Trophoblast cell (in vitro differentiated cells and primary cell): ENCODE measurements at regions not wholly inside any gene's neighbourhood (a gene's known extent, or its start where the extent isn't known, plus 50 kb on each side); places are given as distances from the start of the nearest gene placed in this dataset.

ENCODE experiments used
- DNase-seq, 2 donors: peaks; one replicate each; pipeline ENCODE4 v3.0.0-alpha.2; 2016
- H2AFZ ChIP-seq: 2 replicates; pipeline ENCODE4 v1.6.1; 2013; ENCODE audit warnings: low read length, moderate library complexity, mild to moderate bottlenecking; ENCODE audit not compliant: insufficient read depth, poor library complexity
- H2AK5ac ChIP-seq: 2 replicates; pipeline ENCODE4 v1.6.1; 2013; ENCODE audit warnings: mild to moderate bottlenecking, low read length
- H2BK120ac ChIP-seq: 2 replicates; pipeline ENCODE4 v1.6.1; 2013; ENCODE audit warnings: low read length, mild to moderate bottlenecking, moderate library complexity; ENCODE audit not compliant: insufficient read depth, poor library complexity
- H2BK12ac ChIP-seq: 2 replicates; pipeline ENCODE4 v1.6.1; 2013; ENCODE audit warnings: mild to moderate bottlenecking, low read length, moderate library complexity
- H2BK5ac ChIP-seq: 2 replicates; pipeline ENCODE4 v1.6.1; 2013; ENCODE audit warnings: low read length, low read depth, moderate library complexity, mild to moderate bottlenecking; ENCODE audit not compliant: poor library complexity
- H3K14ac ChIP-seq: 2 replicates; pipeline ENCODE4 v1.6.1; 2013; ENCODE audit warnings: mild to moderate bottlenecking, low read length
- H3K18ac ChIP-seq: 2 replicates; pipeline ENCODE4 v1.6.1; 2013; ENCODE audit warnings: mild to moderate bottlenecking, low read length
- H3K23ac ChIP-seq: 2 replicates; pipeline ENCODE4 v1.6.1; 2013; ENCODE audit warnings: low read length
- H3K27ac ChIP-seq: 2 replicates; pipeline ENCODE4 v1.5.1; 2013; ENCODE audit warnings: low read depth, mild to moderate bottlenecking, inconsistent platforms, low read length, moderate library complexity
- H3K27me3 ChIP-seq: 2 replicates; pipeline ENCODE4 v1.6.1; 2013; ENCODE audit warnings: inconsistent platforms, mild to moderate bottlenecking, low read length, moderate library complexity; ENCODE audit not compliant: insufficient read depth
- H3K36me3 ChIP-seq, 2 experiments: 1 replicate in 1 of 2; 2 replicates in 1 of 2; pipeline ENCODE4 v1.6.1; 2013; ENCODE audit warnings: low read length in 2 of 2, mild to moderate bottlenecking in 2 of 2, moderate library complexity in 1 of 2; ENCODE audit not compliant: insufficient read depth in 2 of 2, control insufficient read depth in 1 of 2
- H3K4ac ChIP-seq: 2 replicates; pipeline ENCODE4 v1.6.1; 2013; ENCODE audit warnings: low read depth, mild to moderate bottlenecking, low read length, moderate library complexity
- H3K4me1 ChIP-seq, 2 experiments: 1 replicate in 1 of 2; 2 replicates in 1 of 2; pipeline ENCODE4 v1.6.1; 2013; ENCODE audit warnings: low read length in 2 of 2, mild to moderate bottlenecking in 2 of 2, moderate library complexity in 1 of 2; ENCODE audit not compliant: insufficient read depth in 2 of 2, control insufficient read depth in 1 of 2
- H3K4me2 ChIP-seq: 2 replicates; pipeline ENCODE4 v1.6.1; 2013; ENCODE audit warnings: inconsistent platforms, mild to moderate bottlenecking, low read length, moderate library complexity
- H3K4me3 ChIP-seq: 2 replicates; pipeline ENCODE4 v1.5.1; 2013; ENCODE audit warnings: mild to moderate bottlenecking, low read depth, low read length, inconsistent platforms
- H3K79me1 ChIP-seq: one replicate; pipeline ENCODE4 v1.6.1; 2013; ENCODE audit warnings: low read length
- H3K79me2 ChIP-seq: 2 replicates; pipeline ENCODE4 v1.6.1; 2013; ENCODE audit warnings: low read length, mild to moderate bottlenecking; ENCODE audit not compliant: control insufficient read depth, insufficient read depth, poor library complexity
- H3K9ac ChIP-seq: 2 replicates; pipeline ENCODE4 v1.6.1; 2013; ENCODE audit warnings: mild to moderate bottlenecking, low read length
- H3K9me3 ChIP-seq: 2 replicates; pipeline ENCODE4 v1.6.1; 2013; ENCODE audit warnings: low read depth, mild to moderate bottlenecking, control low read depth, inconsistent platforms, low read length; ENCODE audit not compliant: insufficient read depth
- H4K12ac ChIP-seq: 2 replicates; pipeline ENCODE4 v1.6.1; 2013; ENCODE audit warnings: low read depth, mild to moderate bottlenecking, low read length, moderate library complexity
- H4K8ac ChIP-seq: 2 replicates; pipeline ENCODE4 v1.6.1; 2013; ENCODE audit warnings: low read depth, mild to moderate bottlenecking, low read length, moderate library complexity
- H4K91ac ChIP-seq: one replicate; pipeline ENCODE4 v1.6.1; 2013; ENCODE audit warnings: low read depth, mild to moderate bottlenecking, low read length, moderate library complexity
- WGBS: extraction: QIAGEN DNeasy Blood & Tissue Kit; methylation state at CpG from one replicate; pipeline ENCODE4 v1.1.7; 2013; ENCODE audit warnings: missing lambda C conversion rate; ENCODE audit not compliant: insufficient read length, insufficient coverage; ENCODE audit errors: extremely low coverage; 5-methylcytosine and 5-hydroxymethylcytosine counted together

GRCh38 chrX:137646472-137646871 is 80.5 kb downstream of the ZIC3 start:
- Histone ChIP-seq H3K27me3 (no peaks in the 10 kb centered on the region), H3K4ac (no peak overlapping the region), H2BK5ac (no peak overlapping the region), H3K14ac (no peak overlapping the region), H3K79me1 (no peaks in the 10 kb centered on the region), H3K27ac (no peak overlapping the region), H3K18ac (no peak overlapping the region), H3K23ac (no peak overlapping the region), H2BK120ac (no peak overlapping the region), H2AK5ac (no peak overlapping the region), H3K9ac (no peak overlapping the region), H3K4me1 (no peaks in the 10 kb centered on the region), H2AFZ (no peak overlapping the region), H2BK12ac (no peak overlapping the region), H3K79me2 (no peaks in the 10 kb centered on the region), H3K4me3 (no peak overlapping the region), H4K91ac (no peak overlapping the region), H4K8ac (no peak overlapping the region), H3K9me3 (no peaks in the 10 kb centered on the region), H4K12ac (no peak overlapping the region), H3K4me2 (no peak overlapping the region), H3K36me3 (no peaks in the 10 kb centered on the region)
- DNase-seq: no peak
- no CpG with 5 or more reads among the region's 4 CpGs for WGBS

GRCh38 chrX:137651647-137652046 is 85.7 kb downstream of the ZIC3 start:
- no peak overlapping the region for H2AK5ac ChIP-seq
- H3K27me3 ChIP-seq: no peaks in the 10 kb centered on the region
- no peak overlapping the region for H2BK120ac ChIP-seq
- no peak overlapping the region for H3K9ac ChIP-seq
- no peak overlapping the region for H3K18ac ChIP-seq
- H2BK12ac ChIP-seq: no peak overlapping the region
- no peak overlapping the region for H3K14ac ChIP-seq
- H3K4me1 ChIP-seq: no peaks in the 10 kb centered on the region
- no peak overlapping the region for H4K8ac ChIP-seq
- no peaks in the 10 kb centered on the region for H3K36me3 ChIP-seq
- no peaks in the 10 kb centered on the region for H3K9me3 ChIP-seq
- H2AFZ ChIP-seq: no peak overlapping the region
- DNase-seq: no peak
- no peaks in the 10 kb centered on the region for H3K79me1 ChIP-seq
- no peak overlapping the region for H4K91ac ChIP-seq
- no CpG with 5 or more reads among the region's 2 CpGs for WGBS
- no peak overlapping the region for H3K4me2 ChIP-seq
- H4K12ac ChIP-seq: no peak overlapping the region
- no peak overlapping the region for H2BK5ac ChIP-seq
- no peak overlapping the region for H3K23ac ChIP-seq
- H3K4me3 ChIP-seq: no peak overlapping the region
- no peak overlapping the region for H3K27ac ChIP-seq
- H3K4ac ChIP-seq: no peak overlapping the region
- no peaks in the 10 kb centered on the region for H3K79me2 ChIP-seq

GRCh38 chrX:137652086-137652485 is 86.2 kb downstream of the ZIC3 start:
- Histone ChIP-seq H3K79me1 (no peaks in the 10 kb centered on the region), H2AFZ (no peak overlapping the region), H2BK12ac (no peak overlapping the region), H3K18ac (no peak overlapping the region), H3K4me1 (no peaks in the 10 kb centered on the region), H3K4ac (no peak overlapping the region), H3K14ac (no peak overlapping the region), H3K27me3 (no peaks in the 10 kb centered on the region), H2BK120ac (no peak overlapping the region), H3K4me2 (no peak overlapping the region), H2AK5ac (no peak overlapping the region), H3K9me3 (no peaks in the 10 kb centered on the region), H4K12ac (no peak overlapping the region), H3K23ac (no peak overlapping the region), H3K4me3 (no peak overlapping the region), H3K27ac (no peak overlapping the region), H4K8ac (no peak overlapping the region), H3K36me3 (no peaks in the 10 kb centered on the region), H4K91ac (no peak overlapping the region), H3K79me2 (no peaks in the 10 kb centered on the region), H3K9ac (no peak overlapping the region), H2BK5ac (no peak overlapping the region)
- DNase-seq: no peak
- WGBS: no CpG with 5 or more reads among the region's 3 CpGs

GRCh38 chrX:137654481-137654880 is 88.6 kb downstream of the ZIC3 start:
- Histone ChIP-seq H3K23ac (no peak overlapping the region), H2AFZ (no peak overlapping the region), H3K79me1 (no peaks in the 10 kb centered on the region), H3K36me3 (no peaks in the 10 kb centered on the region), H2BK120ac (no peak overlapping the region), H3K4ac (no peak overlapping the region), H2AK5ac (no peak overlapping the region), H2BK12ac (no peak overlapping the region), H3K4me2 (no peak overlapping the region), H2BK5ac (no peak overlapping the region), H4K91ac (no peak overlapping the region), H3K27ac (no peak overlapping the region), H3K4me1 (no peaks in the 10 kb centered on the region), H3K27me3 (no peaks in the 10 kb centered on the region), H3K9me3 (no peaks in the 10 kb centered on the region), H3K9ac (no peak overlapping the region), H4K8ac (no peak overlapping the region), H4K12ac (no peak overlapping the region), H3K18ac (no peak overlapping the region), H3K14ac (no peak overlapping the region), H3K79me2 (no peaks in the 10 kb centered on the region), H3K4me3 (no peak overlapping the region)
- no peak for DNase-seq

GRCh38 chrX:137667776-137668175 is 101.8 kb downstream of the ZIC3 start:
- Histone ChIP-seq H4K8ac (no peak overlapping the region), H4K91ac (no peak overlapping the region), H3K27me3 (no peaks in the 10 kb centered on the region), H3K36me3 (no peaks in the 10 kb centered on the region), H2BK5ac (no peak overlapping the region), H3K18ac (no peak overlapping the region), H3K27ac (no peak overlapping the region), H3K4ac (no peak overlapping the region), H3K4me3 (no peak overlapping the region), H4K12ac (no peak overlapping the region), H3K23ac (no peak overlapping the region), H3K79me1 (no peaks in the 10 kb centered on the region), H2BK120ac (no peak overlapping the region), H2BK12ac (no peak overlapping the region), H3K9ac (no peak overlapping the region), H3K4me2 (no peak overlapping the region), H3K9me3 (no peaks in the 10 kb centered on the region), H2AFZ (no peak overlapping the region), H2AK5ac (no peak overlapping the region), H3K79me2 (no peaks in the 10 kb centered on the region), H3K4me1 (no peaks in the 10 kb centered on the region), H3K14ac (no peak overlapping the region)
- WGBS: no CpG with 5 or more reads among the region's 6 CpGs
- no peak for DNase-seq
